ENCODE measurements at regions not wholly inside any gene's neighbourhood (a gene's known extent, or its start where the extent isn't known, plus 50 kb on each side); places are given as distances from the start of the nearest gene placed in this dataset.
"Not testable (repeated sequence)": the region's sequence is repeated elsewhere in the genome, so short reads cannot be mapped to it uniquely, and the experiment has no call there.

DNA sequence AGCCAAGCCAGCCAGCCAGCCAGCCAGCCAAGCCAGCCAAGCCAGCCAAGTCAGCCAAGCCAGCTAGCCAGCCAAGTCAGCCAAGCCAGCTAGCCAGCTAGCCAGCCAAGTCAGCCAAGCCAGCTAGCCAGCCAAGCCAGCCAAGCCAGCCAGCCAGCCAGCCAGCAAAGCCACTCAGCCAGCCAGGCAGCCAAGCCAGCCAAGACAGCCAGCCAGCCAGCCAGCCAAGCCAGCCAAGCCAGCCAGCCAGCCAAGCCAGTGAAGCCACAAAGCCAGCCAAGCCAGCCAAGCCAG lies 1605.0 kb downstream of the RPIA start:
- TF ChIP-seq CTCF (optimal IDR thresholded peaks at IDR 0.05 in 1 of 3, IDR thresholded peaks at IDR 0.05 in 1 of 3, conservative IDR thresholded peaks at IDR 0.05 in 1 of 3; ENCODE audit: extremely low read depth in 1 of 3, insufficient read depth in 2 of 3, low read length in 3 of 3); EZH2 (IDR thresholded peaks at IDR 0.05; ENCODE audit: low read length): not testable (repeated sequence)

All from keratinocyte (primary cell).